WTC11 (cell line): ENCODE measurements at regions not wholly inside any gene's neighbourhood (a gene's known extent, or its start where the extent isn't known, plus 50 kb on each side); places are given as distances from the start of the nearest gene placed in this dataset.

Experiments
- ATAC-seq: fragments of 200-7000 bp; cut with Tn5 transposase; 2 replicates; pipeline ENCODE4 v1.10.0; 2021; ENCODE audit warnings: mild to moderate bottlenecking, moderate library complexity
- CTCF ChIA-PET: fragments of 300-600 bp; sonication (Branson Sonifier 250); formaldehyde crosslinking; loops from one replicate; lab custom pipeline; 2021; ENCODE audit warnings: antibody characterized with exemption; lab: Charles Lee
- POLR2A ChIA-PET: fragments of 350-600 bp; sonication (Branson Sonifier 250); formaldehyde crosslinking; loops from one replicate; lab custom pipeline; 2021; ENCODE audit warnings: antibody characterized with exemption; lab: Charles Lee
- DNase-seq: peaks from one replicate; pipeline ENCODE4 v3.0.0; 2021; ENCODE audit warnings: low spot score
- H3K27ac Mint-ChIP-seq: 2 replicates; pipeline ENCODE4 v1.8.0; 2021; ENCODE audit warnings: mixed read lengths
- H3K27me3 Mint-ChIP-seq: 2 replicates; pipeline ENCODE4 v1.8.0; 2021; ENCODE audit warnings: low read depth, mild to moderate bottlenecking, moderate library complexity, mixed read lengths
- H3K36me3 Mint-ChIP-seq: 2 replicates; pipeline ENCODE4 v1.8.0; 2021; ENCODE audit warnings: mixed read lengths
- H3K4me1 Mint-ChIP-seq: 2 replicates; pipeline ENCODE4 v1.8.0; 2022; ENCODE audit warnings: mixed read lengths
- H3K4me3 Mint-ChIP-seq: 2 replicates; pipeline ENCODE4 v1.8.0; 2021; ENCODE audit warnings: mild to moderate bottlenecking, moderate library complexity, mixed read lengths
- H3K9me3 Mint-ChIP-seq: 2 replicates; pipeline ENCODE4 v1.8.0; 2021; ENCODE audit warnings: mixed read lengths
- CREM ChIP-seq: sonication (generic); formaldehyde crosslinking; IDR thresholded peaks from 2 replicates; pipeline ENCODE4 v1.8.1; 2022; ENCODE audit warnings: mild to moderate bottlenecking, missing genetic modification reagents, moderate library complexity
- ETV6 ChIP-seq: sonication (generic); formaldehyde crosslinking; IDR thresholded peaks from 2 replicates; pipeline ENCODE4 v1.8.1; 2022; ENCODE audit warnings: mild to moderate bottlenecking, missing genetic modification reagents
- FOXJ3 ChIP-seq: sonication (generic); formaldehyde crosslinking; IDR thresholded peaks from 2 replicates; pipeline ENCODE4 v1.9.0; 2021; ENCODE audit warnings: missing genetic modification reagents, mild to moderate bottlenecking, borderline replicate concordance
- IRF2 ChIP-seq: sonication (generic); formaldehyde crosslinking; IDR thresholded peaks from 2 replicates; pipeline ENCODE4 v1.8.0; 2022; ENCODE audit warnings: low read depth, missing genetic modification reagents, borderline replicate concordance
- JUN ChIP-seq: sonication (generic); formaldehyde crosslinking; IDR thresholded peaks from 2 replicates; pipeline ENCODE4 v1.8.0; 2023; ENCODE audit warnings: mild to moderate bottlenecking, missing genetic modification reagents
- NFATC4 ChIP-seq: fragments of 250-450 bp; sonication (Bioruptor Pico); IDR thresholded peaks from 2 replicates; pipeline ENCODE4 v1.9.0; 2021; ENCODE audit warnings: mild to moderate bottlenecking
- NR2C2 ChIP-seq: sonication (generic); formaldehyde crosslinking; IDR thresholded peaks from 2 replicates; pipeline ENCODE4 v1.8.0; 2022; ENCODE audit warnings: mild to moderate bottlenecking, missing genetic modification reagents
- PRRX2 ChIP-seq: fragments of 250-450 bp; sonication (Bioruptor Pico); IDR thresholded peaks from 2 replicates; pipeline ENCODE4 v1.8.0; 2021; ENCODE audit warnings: mild to moderate bottlenecking
- RORB ChIP-seq: fragments of 250-450 bp; sonication (Bioruptor Pico); IDR thresholded peaks from 2 replicates; pipeline ENCODE4 v1.9.0; 2021; ENCODE audit warnings: mild to moderate bottlenecking
- SMAD4 ChIP-seq: sonication (generic); formaldehyde crosslinking; IDR thresholded peaks from 2 replicates; pipeline ENCODE4 v1.8.0; 2022; ENCODE audit warnings: mild to moderate bottlenecking, missing genetic modification reagents
- SOX15 ChIP-seq: fragments of 250-450 bp; sonication (Bioruptor Pico); IDR thresholded peaks from 2 replicates; pipeline ENCODE4 v1.9.0; 2021; ENCODE audit warnings: mild to moderate bottlenecking
- SP1 ChIP-seq: sonication (generic); formaldehyde crosslinking; conservative IDR thresholded peaks from 2 replicates; pipeline ENCODE4 v1.8.1; 2022; ENCODE audit warnings: missing genetic modification reagents
- ZNF121 ChIP-seq: sonication (generic); formaldehyde crosslinking; IDR thresholded peaks from 2 replicates; pipeline ENCODE4 v1.8.0; 2023; ENCODE audit warnings: missing genetic modification reagents
- ZNF423 ChIP-seq: fragments of 250-450 bp; sonication (Bioruptor Pico); IDR thresholded peaks from 2 replicates; pipeline ENCODE4 v2.1.2; 2022; ENCODE audit warnings: mild to moderate bottlenecking, moderate library complexity
- TF ChIP-seq, protein P1 (sequence below): sonication (generic); formaldehyde crosslinking; IDR thresholded peaks from 2 replicates; pipeline ENCODE4 v1.8.1; 2023; ENCODE audit warnings: mild to moderate bottlenecking, missing genetic modification reagents
- TF ChIP-seq, protein P2 (sequence below): sonication (generic); formaldehyde crosslinking; IDR thresholded peaks from 2 replicates; pipeline ENCODE4 v1.8.1; 2022; ENCODE audit warnings: low read depth, missing genetic modification reagents, borderline replicate concordance
- TF ChIP-seq, protein P3 (sequence below): sonication (generic); formaldehyde crosslinking; IDR thresholded peaks from 2 replicates; pipeline ENCODE4 v1.8.1; 2022; ENCODE audit warnings: mild to moderate bottlenecking, missing genetic modification reagents, moderate library complexity, borderline replicate concordance
- TF ChIP-seq, protein P4 (sequence below): sonication (generic); formaldehyde crosslinking; IDR thresholded peaks from 2 replicates; pipeline ENCODE4 v1.8.0; 2022; ENCODE audit warnings: mild to moderate bottlenecking, missing genetic modification reagents
- TF ChIP-seq, protein P5 (sequence below): sonication (generic); formaldehyde crosslinking; IDR thresholded peaks from 2 replicates; pipeline ENCODE4 v1.8.1; 2022; ENCODE audit warnings: low read depth, mild to moderate bottlenecking, moderate library complexity, missing genetic modification reagents, borderline replicate concordance
- TF ChIP-seq, protein P6 (sequence below): sonication (generic); formaldehyde crosslinking; IDR thresholded peaks from 2 replicates; pipeline ENCODE4 v1.8.0; 2023; ENCODE audit warnings: mild to moderate bottlenecking, missing genetic modification reagents
- TF ChIP-seq, protein P7 (sequence below): sonication (generic); formaldehyde crosslinking; IDR thresholded peaks from 2 replicates; pipeline ENCODE4 v1.8.0; 2022; ENCODE audit warnings: mild to moderate bottlenecking, missing genetic modification reagents

DNA sequence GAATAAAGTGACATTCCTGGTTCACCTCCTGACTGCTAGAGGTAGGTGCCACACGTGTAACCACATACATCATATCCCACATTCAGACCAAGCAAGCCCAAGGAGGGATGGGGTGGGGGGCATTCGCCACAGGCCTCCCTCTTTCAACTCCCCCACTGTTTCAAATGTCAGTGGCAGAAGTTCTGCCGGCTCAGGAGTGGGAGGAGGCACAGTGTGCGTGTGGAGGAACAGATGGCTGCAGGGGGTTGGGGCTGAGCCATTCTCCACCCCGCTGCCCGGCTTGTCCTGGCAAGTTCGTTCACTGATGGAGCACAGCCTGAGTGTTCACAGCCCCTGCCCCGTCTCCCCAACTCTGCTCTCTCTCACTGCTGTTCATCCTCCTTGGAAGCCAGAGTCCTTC lies 75.4 kb upstream of the TANC1 start (continued):
- TF ChIP-seq ETV6 (CRISPR knock-in tag): no peak
- TF ChIP-seq JUN (CRISPR knock-in tag): no peak
- TF ChIP-seq IRF2 (CRISPR knock-in tag): no peak

DNA sequence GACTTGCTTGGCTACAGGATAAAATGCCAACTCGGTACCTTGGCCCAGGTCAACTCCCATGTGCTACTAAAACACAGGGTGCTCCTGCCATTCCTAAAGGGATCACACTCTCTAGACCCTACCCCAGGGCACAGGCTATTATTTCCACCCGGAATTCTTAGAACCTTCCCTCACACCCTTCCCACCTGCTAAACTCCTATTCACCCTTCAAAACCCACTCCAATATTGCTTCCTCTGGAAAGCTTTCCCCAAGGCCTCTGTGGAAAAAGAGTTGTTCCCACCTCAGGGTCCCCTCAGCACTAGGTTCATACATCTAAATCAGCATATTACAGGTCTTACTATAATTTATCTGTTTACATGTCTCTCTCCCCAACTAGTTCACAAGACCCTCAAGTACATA lies 75.0 kb upstream of the TANC1 start:
- POLR2A ChIA-PET: no interaction called here
- H3K36me3 Mint-ChIP-seq: no peaks in the 10 kb centered on the region
- H3K27ac Mint-ChIP-seq: no peak overlapping the region

More for the DNA sequence above, 75.0 kb upstream of the TANC1 start:
- CTCF ChIA-PET: interaction anchor here (1.0 kb wide), 1 partner anchor 225 kb away, joined by 3 read pairs; no protein-coding TSS in a partner anchor
- TF ChIP-seq, protein P1, sequence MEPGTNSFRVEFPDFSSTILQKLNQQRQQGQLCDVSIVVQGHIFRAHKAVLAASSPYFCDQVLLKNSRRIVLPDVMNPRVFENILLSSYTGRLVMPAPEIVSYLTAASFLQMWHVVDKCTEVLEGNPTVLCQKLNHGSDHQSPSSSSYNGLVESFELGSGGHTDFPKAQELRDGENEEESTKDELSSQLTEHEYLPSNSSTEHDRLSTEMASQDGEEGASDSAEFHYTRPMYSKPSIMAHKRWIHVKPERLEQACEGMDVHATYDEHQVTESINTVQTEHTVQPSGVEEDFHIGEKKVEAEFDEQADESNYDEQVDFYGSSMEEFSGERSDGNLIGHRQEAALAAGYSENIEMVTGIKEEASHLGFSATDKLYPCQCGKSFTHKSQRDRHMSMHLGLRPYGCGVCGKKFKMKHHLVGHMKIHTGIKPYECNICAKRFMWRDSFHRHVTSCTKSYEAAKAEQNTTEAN: no peak
- TF ChIP-seq, protein P2, sequence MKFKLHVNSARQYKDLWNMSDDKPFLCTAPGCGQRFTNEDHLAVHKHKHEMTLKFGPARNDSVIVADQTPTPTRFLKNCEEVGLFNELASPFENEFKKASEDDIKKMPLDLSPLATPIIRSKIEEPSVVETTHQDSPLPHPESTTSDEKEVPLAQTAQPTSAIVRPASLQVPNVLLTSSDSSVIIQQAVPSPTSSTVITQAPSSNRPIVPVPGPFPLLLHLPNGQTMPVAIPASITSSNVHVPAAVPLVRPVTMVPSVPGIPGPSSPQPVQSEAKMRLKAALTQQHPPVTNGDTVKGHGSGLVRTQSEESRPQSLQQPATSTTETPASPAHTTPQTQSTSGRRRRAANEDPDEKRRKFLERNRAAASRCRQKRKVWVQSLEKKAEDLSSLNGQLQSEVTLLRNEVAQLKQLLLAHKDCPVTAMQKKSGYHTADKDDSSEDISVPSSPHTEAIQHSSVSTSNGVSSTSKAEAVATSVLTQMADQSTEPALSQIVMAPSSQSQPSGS (CRISPR knock-in tag): no peak
- TF ChIP-seq, protein P3, sequence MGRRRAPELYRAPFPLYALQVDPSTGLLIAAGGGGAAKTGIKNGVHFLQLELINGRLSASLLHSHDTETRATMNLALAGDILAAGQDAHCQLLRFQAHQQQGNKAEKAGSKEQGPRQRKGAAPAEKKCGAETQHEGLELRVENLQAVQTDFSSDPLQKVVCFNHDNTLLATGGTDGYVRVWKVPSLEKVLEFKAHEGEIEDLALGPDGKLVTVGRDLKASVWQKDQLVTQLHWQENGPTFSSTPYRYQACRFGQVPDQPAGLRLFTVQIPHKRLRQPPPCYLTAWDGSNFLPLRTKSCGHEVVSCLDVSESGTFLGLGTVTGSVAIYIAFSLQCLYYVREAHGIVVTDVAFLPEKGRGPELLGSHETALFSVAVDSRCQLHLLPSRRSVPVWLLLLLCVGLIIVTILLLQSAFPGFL (CRISPR knock-in tag): no peak
- TF ChIP-seq, protein P4, sequence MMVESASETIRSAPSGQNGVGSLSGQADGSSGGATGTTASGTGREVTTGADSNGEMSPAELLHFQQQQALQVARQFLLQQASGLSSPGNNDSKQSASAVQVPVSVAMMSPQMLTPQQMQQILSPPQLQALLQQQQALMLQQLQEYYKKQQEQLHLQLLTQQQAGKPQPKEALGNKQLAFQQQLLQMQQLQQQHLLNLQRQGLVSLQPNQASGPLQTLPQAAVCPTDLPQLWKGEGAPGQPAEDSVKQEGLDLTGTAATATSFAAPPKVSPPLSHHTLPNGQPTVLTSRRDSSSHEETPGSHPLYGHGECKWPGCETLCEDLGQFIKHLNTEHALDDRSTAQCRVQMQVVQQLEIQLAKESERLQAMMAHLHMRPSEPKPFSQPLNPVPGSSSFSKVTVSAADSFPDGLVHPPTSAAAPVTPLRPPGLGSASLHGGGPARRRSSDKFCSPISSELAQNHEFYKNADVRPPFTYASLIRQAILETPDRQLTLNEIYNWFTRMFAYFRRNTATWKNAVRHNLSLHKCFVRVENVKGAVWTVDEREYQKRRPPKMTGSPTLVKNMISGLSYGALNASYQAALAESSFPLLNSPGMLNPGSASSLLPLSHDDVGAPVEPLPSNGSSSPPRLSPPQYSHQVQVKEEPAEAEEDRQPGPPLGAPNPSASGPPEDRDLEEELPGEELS (CRISPR knock-in tag): no peak
- TF ChIP-seq, protein P5, sequence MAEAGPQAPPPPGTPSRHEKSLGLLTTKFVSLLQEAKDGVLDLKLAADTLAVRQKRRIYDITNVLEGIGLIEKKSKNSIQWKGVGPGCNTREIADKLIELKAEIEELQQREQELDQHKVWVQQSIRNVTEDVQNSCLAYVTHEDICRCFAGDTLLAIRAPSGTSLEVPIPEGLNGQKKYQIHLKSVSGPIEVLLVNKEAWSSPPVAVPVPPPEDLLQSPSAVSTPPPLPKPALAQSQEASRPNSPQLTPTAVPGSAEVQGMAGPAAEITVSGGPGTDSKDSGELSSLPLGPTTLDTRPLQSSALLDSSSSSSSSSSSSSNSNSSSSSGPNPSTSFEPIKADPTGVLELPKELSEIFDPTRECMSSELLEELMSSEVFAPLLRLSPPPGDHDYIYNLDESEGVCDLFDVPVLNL (CRISPR knock-in tag): no peak
- no peak for TF ChIP-seq NR2C2 (CRISPR knock-in tag)
- TF ChIP-seq NFATC4 (CRISPR knock-in tag): no peak
- no peak for TF ChIP-seq SP1 (CRISPR knock-in tag)
- TF ChIP-seq ZNF121 (CRISPR knock-in tag): no peak
- TF ChIP-seq, protein P6, sequence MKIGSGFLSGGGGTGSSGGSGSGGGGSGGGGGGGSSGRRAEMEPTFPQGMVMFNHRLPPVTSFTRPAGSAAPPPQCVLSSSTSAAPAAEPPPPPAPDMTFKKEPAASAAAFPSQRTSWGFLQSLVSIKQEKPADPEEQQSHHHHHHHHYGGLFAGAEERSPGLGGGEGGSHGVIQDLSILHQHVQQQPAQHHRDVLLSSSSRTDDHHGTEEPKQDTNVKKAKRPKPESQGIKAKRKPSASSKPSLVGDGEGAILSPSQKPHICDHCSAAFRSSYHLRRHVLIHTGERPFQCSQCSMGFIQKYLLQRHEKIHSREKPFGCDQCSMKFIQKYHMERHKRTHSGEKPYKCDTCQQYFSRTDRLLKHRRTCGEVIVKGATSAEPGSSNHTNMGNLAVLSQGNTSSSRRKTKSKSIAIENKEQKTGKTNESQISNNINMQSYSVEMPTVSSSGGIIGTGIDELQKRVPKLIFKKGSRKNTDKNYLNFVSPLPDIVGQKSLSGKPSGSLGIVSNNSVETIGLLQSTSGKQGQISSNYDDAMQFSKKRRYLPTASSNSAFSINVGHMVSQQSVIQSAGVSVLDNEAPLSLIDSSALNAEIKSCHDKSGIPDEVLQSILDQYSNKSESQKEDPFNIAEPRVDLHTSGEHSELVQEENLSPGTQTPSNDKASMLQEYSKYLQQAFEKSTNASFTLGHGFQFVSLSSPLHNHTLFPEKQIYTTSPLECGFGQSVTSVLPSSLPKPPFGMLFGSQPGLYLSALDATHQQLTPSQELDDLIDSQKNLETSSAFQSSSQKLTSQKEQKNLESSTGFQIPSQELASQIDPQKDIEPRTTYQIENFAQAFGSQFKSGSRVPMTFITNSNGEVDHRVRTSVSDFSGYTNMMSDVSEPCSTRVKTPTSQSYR: no peak
- TF ChIP-seq RORB (CRISPR knock-in tag): no peak
- TF ChIP-seq IRF2 (CRISPR knock-in tag): no peak
- TF ChIP-seq SMAD4 (CRISPR knock-in tag): no peak
- TF ChIP-seq CREM: no peak
- TF ChIP-seq, protein P7, sequence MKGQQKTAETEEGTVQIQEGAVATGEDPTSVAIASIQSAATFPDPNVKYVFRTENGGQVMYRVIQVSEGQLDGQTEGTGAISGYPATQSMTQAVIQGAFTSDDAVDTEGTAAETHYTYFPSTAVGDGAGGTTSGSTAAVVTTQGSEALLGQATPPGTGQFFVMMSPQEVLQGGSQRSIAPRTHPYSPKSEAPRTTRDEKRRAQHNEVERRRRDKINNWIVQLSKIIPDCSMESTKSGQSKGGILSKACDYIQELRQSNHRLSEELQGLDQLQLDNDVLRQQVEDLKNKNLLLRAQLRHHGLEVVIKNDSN: no peak
- TF ChIP-seq FOXJ3 (CRISPR knock-in tag): no peak
- no peak for TF ChIP-seq SOX15 (CRISPR knock-in tag)
- no peak for TF ChIP-seq PRRX2 (CRISPR knock-in tag)
- no peak for TF ChIP-seq ZNF423 (CRISPR knock-in tag)
- ATAC-seq (no peak), DNase-seq (no peak)
- Mint-ChIP-seq H3K4me1 (no peaks in the 10 kb centered on the region), H3K4me3 (no peak overlapping the region), H3K9me3 (peaks cover 11% of the 10 kb centered on the region), H3K27me3 (no peaks in the 10 kb centered on the region)
